A549 (cell line): ENCODE measurements at regions not wholly inside any gene's neighbourhood (a gene's known extent, or its start where the extent isn't known, plus 50 kb on each side); places are given as distances from the start of the nearest gene placed in this dataset.

Experiments used
- CTCF ChIP-seq: fragments of >200 bp; sonication (Bioruptor Twin); formaldehyde crosslinking; IDR thresholded peaks from 3 replicates; pipeline ENCODE4 v1.5.1; 2016
- FOSB ChIP-seq: fragments of 250-450 bp; sonication (Bioruptor Pico); IDR thresholded peaks from 2 replicates; pipeline ENCODE4 v1.5.0; 2020; ENCODE audit warnings: mild to moderate bottlenecking, moderate library complexity
- FOSL2 ChIP-seq, 2 experiments: fragments of 450-650 bp in 1 of 2; fragments of >200 bp in 1 of 2; sonication (Bioruptor Twin) in 1 of 2; formaldehyde crosslinking; IDR thresholded peaks; 2 replicates each; pipeline versions ENCODE4 v1.5.0 to v1.6.1; 2016 to 2020; ENCODE audit warnings: mild to moderate bottlenecking in 1 of 2, moderate library complexity in 1 of 2
- RARB ChIP-seq: fragments of 250-450 bp; sonication (Bioruptor Pico); IDR thresholded peaks from 2 replicates; pipeline ENCODE4 v1.8.0; 2021; ENCODE audit warnings: mild to moderate bottlenecking, moderate library complexity
- RCOR1 ChIP-seq: fragments of 150-350 bp; IDR thresholded peaks from 2 replicates; pipeline ENCODE4 v1.6.1; 2014; ENCODE audit warnings: antibody characterized with exemption, low read length, low read depth
- ZFP36 ChIP-seq: fragments of 450-650 bp; IDR thresholded peaks from 2 replicates; pipeline ENCODE4 v1.6.1; 2014; ENCODE audit warnings: borderline replicate concordance; ENCODE audit not compliant: partially characterized antibody

DNA sequence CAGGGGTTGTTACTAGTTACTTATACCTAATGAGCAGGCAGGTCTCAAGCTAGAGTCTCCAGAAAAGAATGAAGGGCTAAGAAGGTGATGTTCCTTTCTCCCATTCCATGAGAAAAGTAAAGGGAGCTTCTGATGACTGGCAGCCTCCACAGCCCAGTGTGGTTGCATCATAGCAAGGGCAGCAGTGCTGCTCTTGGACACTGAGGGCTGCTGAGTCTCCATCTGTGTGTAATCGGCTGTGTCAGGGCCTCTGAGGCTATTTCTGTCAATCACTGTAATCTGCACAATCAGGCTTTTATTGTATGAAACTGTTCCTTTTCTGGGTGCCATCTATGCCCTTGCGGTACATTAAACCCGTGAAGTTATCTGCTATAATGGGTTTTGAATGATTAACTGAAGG lies 164.1 kb upstream of the FBXO11 start:
- TF ChIP-seq CTCF, result no peak
- no peak for TF ChIP-seq FOSB (CRISPR knock-in tag)
- TF ChIP-seq ZFP36, result no peak
- no peak for TF ChIP-seq FOSL2 (IDR thresholded peaks at IDR 0.05)
- no peak for TF ChIP-seq FOSL2 (CRISPR knock-in tag; IDR thresholded peaks at IDR 0.05)
- TF ChIP-seq RARB (CRISPR knock-in tag), result no peak
- TF ChIP-seq RCOR1, result no peak
